ENCODE measurements at regions not wholly inside any gene's neighbourhood (a gene's known extent, or its start where the extent isn't known, plus 50 kb on each side); places are given as distances from the start of the nearest gene placed in this dataset.

- no TSS peak for BruUV-seq (replicated peaks)
- Histone ChIP-seq H2AFZ (ENCODE audit: low read depth, low read length) (no peak overlapping the region), H3K4me1 (ENCODE audit: control insufficient read depth, extremely low read depth, insufficient read depth, low read length) (no peaks in the 10 kb centered on the region), H3K4me2 (ENCODE audit: insufficient read depth, low read length) (no peak overlapping the region), H3K9ac (replicated peaks; ENCODE audit: extremely low read depth, insufficient read depth, low read length) (no peak overlapping the region), H4K20me1 (replicated peaks; ENCODE audit: control insufficient read depth, extremely low read depth, insufficient read depth, low read length) (no peaks in the 10 kb centered on the region), H3K27ac (ENCODE audit: insufficient read depth, low read depth, low read length) (no peak overlapping the region), H3K79me2 (ENCODE audit: control insufficient read depth, insufficient read depth, low read length) (no peaks in the 10 kb centered on the region), H3K27me3 (ENCODE audit: control insufficient read depth in 2 of 2, insufficient read depth in 2 of 2, low read length in 2 of 2) (no peaks in the 10 kb centered on the region), H3K9me3 (replicated peaks; ENCODE audit: control insufficient read depth, insufficient read depth, low read length) (no peaks in the 10 kb centered on the region), H3K9me1 (replicated peaks; ENCODE audit: control insufficient read depth, extremely low read depth, insufficient read depth, low read length) (no peaks in the 10 kb centered on the region), H3K4me3 (replicated peaks in 1 of 3; ENCODE audit: insufficient read depth in 1 of 3, low read depth in 1 of 3, low read length in 3 of 3) (no peak overlapping the region), H3K36me3 (ENCODE audit: control insufficient read depth in 2 of 2, extremely low read depth in 1 of 2, insufficient read depth in 2 of 2, low read length in 2 of 2) (no peaks in the 10 kb centered on the region)
- DNase-seq (ENCODE audit: low read depth, low spot score) (no peak), FAIRE-seq (no peak)
- ChIA-PET CTCF (no interaction called here), POLR2A (no interaction called here)
- dilution Hi-C loops (cut with MboI; ENCODE audit: extremely low pct_ligation_motif_present, low sequenced_read_pairs), result no loop called here
- intact Hi-C loops (cut with micrococcal nuclease), result no loop called here
- no peak for TF ChIP-seq GATA2 (IDR thresholded peaks at IDR 0.05; ENCODE audit: insufficient read depth, insufficient read length, low read depth, low read length)
- TF ChIP-seq POLR2A (IDR thresholded peaks at IDR 0.05; ENCODE audit: low read depth, low read length), result no peak
- no peak for TF ChIP-seq POLR2AphosphoS5 (IDR thresholded peaks at IDR 0.05; ENCODE audit: insufficient read depth, low read depth, low read length)
- TF ChIP-seq EZH2 (IDR thresholded peaks at IDR 0.05; ENCODE audit: borderline replicate concordance, low read depth, low read length, severe bottlenecking), result no peak
- TF ChIP-seq, protein P1, sequence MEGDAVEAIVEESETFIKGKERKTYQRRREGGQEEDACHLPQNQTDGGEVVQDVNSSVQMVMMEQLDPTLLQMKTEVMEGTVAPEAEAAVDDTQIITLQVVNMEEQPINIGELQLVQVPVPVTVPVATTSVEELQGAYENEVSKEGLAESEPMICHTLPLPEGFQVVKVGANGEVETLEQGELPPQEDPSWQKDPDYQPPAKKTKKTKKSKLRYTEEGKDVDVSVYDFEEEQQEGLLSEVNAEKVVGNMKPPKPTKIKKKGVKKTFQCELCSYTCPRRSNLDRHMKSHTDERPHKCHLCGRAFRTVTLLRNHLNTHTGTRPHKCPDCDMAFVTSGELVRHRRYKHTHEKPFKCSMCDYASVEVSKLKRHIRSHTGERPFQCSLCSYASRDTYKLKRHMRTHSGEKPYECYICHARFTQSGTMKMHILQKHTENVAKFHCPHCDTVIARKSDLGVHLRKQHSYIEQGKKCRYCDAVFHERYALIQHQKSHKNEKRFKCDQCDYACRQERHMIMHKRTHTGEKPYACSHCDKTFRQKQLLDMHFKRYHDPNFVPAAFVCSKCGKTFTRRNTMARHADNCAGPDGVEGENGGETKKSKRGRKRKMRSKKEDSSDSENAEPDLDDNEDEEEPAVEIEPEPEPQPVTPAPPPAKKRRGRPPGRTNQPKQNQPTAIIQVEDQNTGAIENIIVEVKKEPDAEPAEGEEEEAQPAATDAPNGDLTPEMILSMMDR (IDR thresholded peaks at IDR 0.05; ENCODE audit: extremely low read depth in 1 of 2, insufficient read depth in 1 of 2, low read depth in 1 of 2, low read length in 2 of 2), result no peak
- TF ChIP-seq MYC (IDR thresholded peaks at IDR 0.05; ENCODE audit: low read depth, low read length), result no peak
- TF ChIP-seq JUN (IDR thresholded peaks at IDR 0.05; ENCODE audit: borderline replicate concordance, insufficient read depth, insufficient read length, low read depth), result no peak
- TF ChIP-seq FOS (IDR thresholded peaks at IDR 0.05; ENCODE audit: borderline replicate concordance, insufficient read depth, low read length), result no peak
- no peak for TF ChIP-seq MAX (IDR thresholded peaks at IDR 0.05; ENCODE audit: insufficient read depth, insufficient read length)
Observed at GRCh38 chr5:126043688-126044087, 379.5 kb upstream of the GRAMD2B start.

All from endothelial cell of umbilical vein (primary cell).